HG02798 (cell line): ENCODE measurements at regions not wholly inside any gene's neighbourhood (a gene's known extent, or its start where the extent isn't known, plus 50 kb on each side); places are given as distances from the start of the nearest gene placed in this dataset.
A peak's percentile ranks its signal among the peaks of the same experiment; 100 is the strongest.

Source experiments
- ATAC-seq: cut with Tn5 transposase; IDR thresholded peaks from one replicate; pipeline ENCODE4 v1.9.1; 2021; ENCODE audit warnings: mild to moderate bottlenecking; ENCODE audit not compliant: unreplicated experiment, poor library complexity

DNA sequence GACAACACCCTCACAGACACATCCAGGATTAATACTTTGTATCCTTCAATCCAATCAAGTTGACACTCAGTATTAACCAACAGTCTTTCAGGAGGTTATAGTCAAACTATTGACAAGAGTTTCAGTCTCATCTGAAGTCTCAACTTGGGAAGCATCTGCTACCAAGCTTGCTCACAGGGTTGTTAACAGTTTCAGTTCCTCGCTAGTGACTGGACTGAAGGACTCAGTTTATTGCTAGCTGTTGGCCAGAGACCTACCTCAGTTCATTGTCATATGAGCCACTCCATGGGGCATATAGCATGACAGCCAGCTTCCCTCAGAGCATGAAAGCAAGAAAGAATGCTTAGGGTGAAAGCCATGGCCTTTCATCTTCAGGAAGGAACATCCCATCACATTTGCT is 228.6 kb downstream of the EPHA4 start:
- peak; percentile 76 for ATAC-seq

- no peak for ATAC-seq
Observed at GRCh38 chr2:221345516-221345915, 226.6 kb downstream of the EPHA4 start.

DNA sequence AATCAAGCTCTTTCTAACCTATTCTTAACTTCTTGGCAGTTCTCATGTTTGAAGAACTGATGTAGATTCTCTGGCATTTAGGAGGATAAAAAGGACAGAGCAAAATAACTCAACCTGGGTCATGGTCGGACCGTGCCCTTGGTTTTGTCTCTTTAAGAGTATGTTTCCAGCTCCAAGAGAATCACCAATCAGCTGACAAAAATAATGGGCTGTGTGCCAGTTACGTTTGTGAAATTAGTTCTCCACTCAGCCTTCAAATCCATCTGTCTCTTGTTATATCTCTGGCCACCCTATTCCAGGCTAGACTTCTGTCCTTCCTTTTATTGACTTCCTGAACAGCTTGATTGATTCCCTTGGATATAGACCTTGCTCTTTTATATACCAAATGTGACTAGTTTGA is 225.7 kb downstream of the EPHA4 start:
- no peak for ATAC-seq

DNA sequence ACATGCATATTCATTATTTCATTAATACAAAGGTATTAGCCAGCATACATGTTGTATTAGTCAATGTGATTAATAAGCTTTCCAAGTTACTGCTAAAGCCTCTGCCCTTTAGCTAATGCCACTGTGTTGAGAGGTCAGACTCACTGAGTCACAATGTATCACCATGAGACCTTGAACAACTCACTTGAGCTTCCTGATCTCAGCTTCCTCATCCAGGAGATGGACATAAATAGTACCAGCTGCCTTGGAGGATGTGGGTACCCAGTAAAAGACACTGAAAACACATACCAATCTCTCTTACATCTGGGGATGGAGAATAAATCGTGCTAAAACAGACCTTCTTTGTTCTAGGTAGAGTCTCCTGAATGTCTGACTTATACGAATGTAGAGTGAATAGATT is 224.6 kb downstream of the EPHA4 start:
- ATAC-seq = no peak

- ATAC-seq = no peak
Observed at GRCh38 chr2:221350616-221351015, 221.5 kb downstream of the EPHA4 start.

DNA sequence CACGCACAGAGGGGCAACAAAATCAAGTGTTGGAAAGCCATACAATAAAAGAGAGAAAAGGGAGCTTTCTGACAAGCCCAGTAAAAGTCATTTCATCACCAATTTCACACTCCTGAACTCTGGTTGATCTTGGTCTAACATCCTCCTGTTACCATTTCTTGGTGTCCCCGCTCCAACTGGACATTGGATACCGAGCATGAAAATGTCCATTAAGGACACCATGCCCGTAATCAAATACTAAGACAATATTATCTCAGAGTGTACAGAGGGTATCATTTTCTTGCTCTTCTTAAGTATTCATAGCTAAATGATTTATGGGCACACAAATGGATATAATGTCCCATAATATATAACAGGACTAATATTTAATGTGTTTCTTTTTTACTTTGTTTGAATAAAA is 218.9 kb downstream of the EPHA4 start:
- ATAC-seq = no peak

- no peak for ATAC-seq
Observed at GRCh38 chr2:221360312-221360711, 211.8 kb downstream of the EPHA4 start.

- ATAC-seq = no peak
Observed at GRCh38 chr2:221360742-221361141, 211.4 kb downstream of the EPHA4 start.

- no peak for ATAC-seq
Observed at GRCh38 chr2:221361633-221362032, 210.5 kb downstream of the EPHA4 start.

GRCh38 chr2:221364672-221365071 is 207.4 kb downstream of the EPHA4 start:
- no peak for ATAC-seq
